RKO (cell line): ENCODE measurements at regions not wholly inside any gene's neighbourhood (a gene's known extent, or its start where the extent isn't known, plus 50 kb on each side); places are given as distances from the start of the nearest gene placed in this dataset.

Source experiments
- DNase-seq: peaks from one replicate; pipeline ENCODE4 v3.0.0-alpha.2; 2016; ENCODE audit warnings: low spot score

DNA sequence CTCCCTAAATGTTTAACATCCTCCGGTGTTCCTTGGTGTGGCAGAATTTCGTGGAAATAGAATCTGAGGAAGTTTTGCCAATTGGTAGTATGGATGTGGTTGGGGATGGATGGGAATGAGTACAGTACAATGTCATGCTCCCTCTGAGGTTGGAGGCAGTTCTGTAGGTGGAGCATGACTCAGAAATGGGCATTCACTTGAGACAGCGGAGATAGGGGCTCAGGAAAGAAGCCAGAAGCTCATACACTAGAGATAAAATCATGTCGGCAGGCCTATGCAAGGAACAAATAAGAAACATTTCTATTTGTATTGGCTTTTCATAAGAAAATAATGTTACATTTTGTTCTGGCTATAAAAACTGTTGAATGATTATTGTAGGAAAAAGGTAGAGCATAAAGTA lies 196.0 kb downstream of the URB2 start:
- DNase-seq: no peak

DNA sequence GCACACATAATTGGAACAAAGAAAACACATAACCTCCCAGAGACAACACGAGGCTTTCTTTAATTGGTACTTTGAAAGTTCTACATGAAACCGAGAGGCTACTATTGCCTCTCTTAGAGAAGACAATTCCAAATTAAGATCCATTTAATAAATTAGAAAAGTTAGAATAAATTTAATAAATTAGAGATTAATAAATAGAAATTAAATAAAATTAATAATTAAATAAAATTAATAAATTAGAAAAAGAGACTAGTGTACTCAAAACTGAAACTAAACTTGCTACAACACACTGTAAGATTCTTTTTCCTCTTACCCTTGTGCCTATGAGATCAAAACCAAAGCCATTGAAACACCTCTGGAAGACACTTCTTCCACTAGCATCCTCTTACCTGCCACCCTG lies 199.0 kb downstream of the URB2 start:
- no peak for DNase-seq

DNA sequence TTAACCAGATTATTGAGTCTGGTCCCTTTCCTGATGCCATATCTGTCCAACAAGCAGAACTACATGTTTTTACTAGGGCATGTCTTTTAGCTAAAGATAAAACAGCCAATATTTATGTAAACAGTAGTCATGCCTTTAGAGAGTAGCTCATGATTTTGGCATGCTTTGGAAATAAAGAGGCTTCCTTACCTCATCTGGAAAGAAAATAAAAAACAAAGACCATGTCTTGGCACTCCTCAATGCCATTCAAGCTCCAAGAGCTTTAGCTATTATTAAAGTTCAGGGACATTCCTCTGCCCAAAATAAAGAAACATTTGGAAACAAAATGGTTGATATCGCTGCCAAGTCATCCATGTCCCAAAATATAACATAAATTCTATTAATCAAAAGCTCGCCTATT lies 202.4 kb downstream of the URB2 start:
- DNase-seq: no peak

DNA sequence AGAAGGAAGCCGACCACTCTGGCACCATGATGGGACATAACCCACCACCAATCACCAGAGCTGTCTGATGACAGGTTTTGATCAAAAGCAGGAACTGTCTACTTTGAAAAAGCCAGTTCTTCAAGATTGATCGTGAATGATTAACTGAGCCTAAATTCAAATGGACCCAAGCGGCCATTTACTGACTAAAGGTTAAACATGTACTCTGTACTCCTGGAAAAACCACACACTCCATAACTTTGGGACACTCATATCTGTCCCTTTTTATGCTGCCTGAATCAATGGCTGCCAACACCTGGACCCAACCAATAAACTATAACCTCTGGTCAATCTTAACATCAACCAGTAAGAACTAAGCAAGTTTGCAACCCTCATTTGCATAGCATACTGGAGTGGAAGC lies 206.6 kb downstream of the URB2 start:
- DNase-seq: no peak

DNA sequence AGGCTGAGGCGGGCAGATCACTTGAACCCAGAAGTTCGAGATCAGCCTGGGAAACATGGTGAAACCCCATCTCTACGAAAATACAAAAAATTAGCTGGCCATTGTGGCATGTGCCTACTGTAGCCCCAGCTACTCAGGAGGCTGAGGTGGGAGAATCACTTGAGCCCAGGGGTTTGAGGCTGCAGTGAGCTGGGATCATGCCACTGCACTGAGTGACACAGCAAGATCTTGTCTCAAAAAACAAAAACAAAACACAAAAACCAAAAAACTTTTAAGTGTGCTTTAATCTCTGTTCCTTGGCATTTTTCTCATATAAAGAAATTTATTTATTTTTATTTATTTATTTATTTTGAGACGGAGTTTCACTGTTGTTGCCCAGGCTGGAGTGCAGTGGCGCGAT lies 208.2 kb downstream of the URB2 start:
- DNase-seq: no peak

DNA sequence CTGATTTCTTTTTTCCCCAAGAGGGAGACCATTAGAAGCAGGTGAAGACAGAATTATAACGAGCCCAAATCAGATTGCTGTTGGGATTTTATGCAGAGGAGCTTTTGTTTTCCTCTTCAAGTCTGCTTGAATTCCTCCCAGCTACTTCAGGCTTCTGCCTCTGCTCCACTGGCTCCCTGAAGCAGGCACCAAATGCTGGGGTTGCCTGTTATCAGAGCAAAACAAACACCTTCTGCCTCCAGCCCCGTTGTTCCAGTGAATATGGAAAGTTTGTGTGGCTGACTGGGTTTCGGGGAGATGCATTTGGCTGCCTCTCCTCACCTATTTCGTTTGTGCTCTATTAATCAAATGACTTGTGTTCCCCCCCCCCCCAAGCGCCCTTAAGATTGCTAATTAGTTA lies 209.2 kb downstream of the URB2 start:
- DNase-seq: no peak

DNA sequence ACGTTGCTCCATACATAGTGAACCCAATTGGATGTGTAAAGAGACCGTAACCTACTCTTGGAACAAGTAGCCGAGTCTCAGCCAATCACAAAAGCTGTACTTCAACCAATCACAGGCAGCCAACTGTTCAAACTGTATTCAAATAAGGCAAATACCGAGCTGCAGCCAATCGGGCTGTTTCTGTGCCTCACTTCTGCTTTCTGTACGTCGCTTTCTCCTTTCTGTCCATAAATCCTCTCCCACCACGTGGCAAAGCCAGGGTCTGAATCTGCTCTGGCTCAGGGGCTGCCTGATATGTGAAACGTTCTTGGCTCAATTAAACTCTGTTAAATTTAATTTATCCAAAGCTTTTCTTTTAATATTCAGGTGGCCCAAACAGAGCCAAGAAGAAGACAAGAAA lies 210.3 kb downstream of the URB2 start:
- DNase-seq: no peak

DNA sequence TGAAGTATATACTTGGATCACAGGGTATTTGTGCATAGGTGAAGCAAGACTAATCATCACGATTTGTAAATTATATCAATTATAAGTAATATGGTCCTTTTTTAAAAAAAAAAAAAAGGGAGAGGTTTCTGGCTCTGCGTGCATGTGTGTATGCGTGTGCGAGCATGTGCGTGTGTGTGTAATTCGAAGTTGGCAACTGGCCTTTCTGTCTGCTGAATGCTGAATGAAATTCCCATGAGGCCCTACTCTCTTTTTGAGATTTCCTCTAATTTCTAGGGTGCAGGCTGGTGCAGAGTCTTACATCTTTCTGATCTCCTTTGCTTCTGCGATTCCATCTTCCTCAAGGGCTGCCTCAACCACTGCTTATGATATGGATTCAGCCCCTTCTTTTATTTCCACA lies 212.2 kb downstream of the URB2 start:
- DNase-seq: no peak

DNA sequence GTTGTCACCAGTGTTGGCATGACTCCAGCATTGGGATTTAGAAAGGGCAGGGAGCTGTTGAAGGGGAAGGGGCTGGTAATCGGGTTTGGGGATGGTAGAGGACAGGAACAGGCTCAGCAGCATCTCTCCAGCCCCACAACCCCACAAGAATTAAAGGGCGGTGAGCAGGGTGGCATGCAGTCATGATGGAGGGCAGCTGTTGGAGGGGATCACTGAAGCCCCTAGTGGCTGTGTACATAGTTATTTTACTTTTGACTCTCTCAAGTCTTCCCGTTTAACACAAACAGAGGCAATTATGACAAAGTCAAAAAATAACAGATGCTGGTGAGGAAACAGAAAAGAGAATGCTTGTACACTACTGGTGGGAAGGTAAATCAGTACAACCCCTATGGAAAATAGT lies 213.8 kb downstream of the URB2 start:
- no peak for DNase-seq

DNA sequence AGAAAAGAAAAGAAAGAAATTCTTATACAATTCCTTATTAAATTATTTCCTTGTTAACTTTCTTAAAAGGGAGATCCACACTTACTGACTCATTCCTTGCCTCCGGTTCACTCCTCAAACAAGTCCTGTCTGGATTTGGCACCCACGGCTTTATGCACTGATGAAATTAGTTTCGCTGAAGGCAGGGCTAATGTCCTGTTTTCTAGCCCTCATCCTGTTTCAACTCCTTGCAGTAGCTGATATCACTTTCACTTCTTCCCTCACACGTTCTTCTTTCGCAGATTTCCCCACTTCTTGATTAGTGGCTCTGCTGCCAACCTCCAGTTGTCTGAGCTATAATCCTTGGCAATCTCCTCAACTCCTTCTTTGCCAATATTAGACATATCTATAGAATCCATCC lies 215.2 kb downstream of the URB2 start:
- DNase-seq: no peak

DNA sequence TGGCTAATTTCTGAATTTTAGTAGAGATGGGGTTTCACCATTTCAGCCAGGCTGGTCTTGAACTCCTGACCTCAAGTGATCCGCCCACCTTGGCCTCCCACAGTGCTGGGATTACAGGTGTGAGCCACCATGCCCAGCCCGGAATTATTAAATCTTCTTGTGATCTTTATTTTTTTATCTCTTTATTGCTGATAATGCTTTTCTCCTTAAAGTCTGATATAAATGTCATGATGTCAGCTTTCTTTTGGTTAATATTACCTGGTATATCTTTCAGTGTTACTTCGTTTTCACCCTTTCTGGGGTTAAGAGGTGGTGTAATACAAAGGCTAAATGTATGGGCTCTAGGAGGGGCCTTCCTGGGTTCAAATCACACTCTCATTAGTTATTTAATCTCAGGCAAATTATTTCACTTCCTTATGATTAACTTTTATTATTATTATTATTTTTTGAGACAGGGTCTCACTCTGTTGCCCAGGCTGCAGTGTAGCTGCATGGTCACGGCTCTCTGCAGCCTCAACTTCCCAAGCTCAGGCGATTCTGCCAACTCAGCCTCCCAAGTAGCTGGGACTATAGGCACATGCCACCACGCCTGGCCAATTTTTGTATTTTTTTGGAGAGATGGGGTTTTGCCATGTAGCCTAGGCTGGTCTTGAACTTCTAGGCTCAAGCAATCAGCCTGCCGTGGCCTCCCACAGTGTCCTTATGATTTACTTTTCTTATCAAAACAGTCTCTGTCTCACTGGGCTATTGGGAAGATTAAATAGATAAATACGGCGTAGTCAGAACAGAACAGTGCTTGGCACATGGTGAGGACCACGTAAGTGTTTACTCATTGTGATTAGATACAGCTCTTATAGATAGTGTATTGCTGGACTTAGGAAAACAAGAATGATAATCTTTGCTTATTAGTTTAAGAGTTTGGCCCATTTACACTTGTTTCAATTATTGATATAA lies 216.5 kb downstream of the URB2 start:
- no peak for DNase-seq

DNA sequence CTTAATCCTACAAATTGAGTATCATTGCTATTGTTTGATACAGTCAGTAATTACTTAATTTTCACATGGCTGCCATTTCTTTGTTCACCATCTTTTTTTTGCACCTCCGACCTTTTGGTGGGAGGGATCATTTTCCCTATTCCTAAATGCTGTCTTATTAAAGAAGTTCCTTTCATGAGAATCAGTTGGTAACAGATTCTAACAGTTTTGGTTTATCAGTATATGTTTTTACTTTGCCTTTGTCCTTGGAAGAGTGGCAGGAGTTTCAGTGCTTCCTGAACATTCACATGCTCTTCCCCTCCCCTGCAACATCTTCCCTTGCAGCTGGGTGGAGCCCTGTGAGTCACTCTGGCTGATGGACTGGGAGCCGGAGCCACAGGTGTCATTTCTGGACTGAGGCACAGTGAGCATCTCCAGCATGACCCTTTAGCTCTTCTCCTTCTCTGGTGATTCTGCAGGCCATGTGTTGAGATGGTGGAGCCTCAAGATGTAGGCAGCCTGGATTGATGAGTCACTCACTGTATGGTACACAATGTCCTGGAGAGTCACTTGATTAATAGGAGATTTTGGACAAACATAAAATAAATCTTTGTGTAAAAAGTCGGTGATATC lies 217.7 kb downstream of the URB2 start:
- peak; percentile 47 for DNase-seq

DNA sequence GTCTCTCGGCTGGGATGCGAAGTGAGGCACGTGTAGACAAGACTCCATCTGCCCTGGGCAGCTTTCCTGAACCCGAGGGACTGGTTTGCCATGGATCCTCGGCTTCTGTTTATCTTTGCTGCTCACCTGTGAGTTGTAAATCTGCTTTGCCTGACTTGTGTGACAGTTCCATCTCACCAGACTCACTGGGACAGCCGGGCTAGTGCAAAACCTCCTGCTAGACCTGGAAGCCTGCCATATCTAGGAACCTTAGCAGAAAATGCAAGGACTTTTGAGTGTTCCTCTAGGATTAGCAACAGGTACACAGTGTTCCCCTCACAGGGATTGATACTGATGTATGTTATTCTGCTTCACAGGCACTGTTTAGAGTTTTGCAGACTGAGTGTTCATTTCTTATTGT lies 218.6 kb downstream of the URB2 start:
- no peak for DNase-seq

DNA sequence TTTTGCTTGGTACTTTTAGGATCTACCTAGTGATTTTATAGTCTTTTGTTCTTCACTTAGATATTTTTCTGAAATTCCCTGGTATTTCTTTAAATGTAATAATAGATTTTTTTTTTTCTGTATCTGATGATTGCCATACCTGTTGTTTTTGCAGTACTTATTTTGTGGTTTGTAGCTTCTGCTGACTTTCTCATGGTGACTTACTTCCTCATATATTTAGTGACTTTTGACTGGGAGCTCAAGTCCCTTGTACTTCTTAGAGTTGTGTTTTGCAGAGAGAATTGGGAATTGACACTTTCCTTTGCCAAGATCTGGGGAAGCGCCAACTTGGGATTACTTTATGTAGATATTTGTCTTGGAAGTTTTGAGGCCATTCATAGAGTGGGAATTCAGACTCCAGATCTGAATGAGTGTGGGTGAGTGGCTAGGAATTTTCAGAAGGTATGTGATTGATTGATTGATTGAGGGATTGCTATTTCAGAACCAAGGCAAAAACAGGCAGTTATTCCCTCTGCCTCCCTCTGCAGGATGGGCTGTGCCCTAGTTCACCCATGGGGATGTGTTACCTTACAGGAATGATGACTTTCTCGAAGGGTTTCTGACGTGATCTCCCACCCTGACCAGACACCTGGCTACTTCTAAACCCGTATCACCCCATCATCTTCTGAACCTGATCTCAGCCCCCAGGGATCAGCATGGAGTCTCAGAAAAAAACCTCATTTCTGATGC lies 219.5 kb downstream of the URB2 start:
- DNase-seq: no peak

DNA sequence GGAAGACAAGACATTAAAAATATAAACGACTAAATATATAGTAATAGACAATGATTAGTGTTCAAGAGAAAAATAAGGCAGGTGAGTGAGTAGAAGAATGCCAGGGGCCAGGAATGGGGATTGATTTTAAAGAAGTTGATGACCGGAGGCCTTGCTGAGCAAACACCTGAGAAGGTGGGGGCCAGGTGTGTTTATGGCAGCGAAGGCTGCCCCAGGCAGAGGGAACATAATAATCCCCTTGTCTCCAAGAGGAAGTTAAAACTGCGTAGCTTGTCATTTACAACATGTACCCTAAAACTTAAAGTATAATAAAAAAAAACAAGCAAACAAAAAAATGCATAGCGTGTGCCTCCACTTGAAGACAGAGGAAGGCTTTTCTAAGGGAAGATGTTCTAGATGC lies 220.3 kb downstream of the URB2 start:
- no peak for DNase-seq

DNA sequence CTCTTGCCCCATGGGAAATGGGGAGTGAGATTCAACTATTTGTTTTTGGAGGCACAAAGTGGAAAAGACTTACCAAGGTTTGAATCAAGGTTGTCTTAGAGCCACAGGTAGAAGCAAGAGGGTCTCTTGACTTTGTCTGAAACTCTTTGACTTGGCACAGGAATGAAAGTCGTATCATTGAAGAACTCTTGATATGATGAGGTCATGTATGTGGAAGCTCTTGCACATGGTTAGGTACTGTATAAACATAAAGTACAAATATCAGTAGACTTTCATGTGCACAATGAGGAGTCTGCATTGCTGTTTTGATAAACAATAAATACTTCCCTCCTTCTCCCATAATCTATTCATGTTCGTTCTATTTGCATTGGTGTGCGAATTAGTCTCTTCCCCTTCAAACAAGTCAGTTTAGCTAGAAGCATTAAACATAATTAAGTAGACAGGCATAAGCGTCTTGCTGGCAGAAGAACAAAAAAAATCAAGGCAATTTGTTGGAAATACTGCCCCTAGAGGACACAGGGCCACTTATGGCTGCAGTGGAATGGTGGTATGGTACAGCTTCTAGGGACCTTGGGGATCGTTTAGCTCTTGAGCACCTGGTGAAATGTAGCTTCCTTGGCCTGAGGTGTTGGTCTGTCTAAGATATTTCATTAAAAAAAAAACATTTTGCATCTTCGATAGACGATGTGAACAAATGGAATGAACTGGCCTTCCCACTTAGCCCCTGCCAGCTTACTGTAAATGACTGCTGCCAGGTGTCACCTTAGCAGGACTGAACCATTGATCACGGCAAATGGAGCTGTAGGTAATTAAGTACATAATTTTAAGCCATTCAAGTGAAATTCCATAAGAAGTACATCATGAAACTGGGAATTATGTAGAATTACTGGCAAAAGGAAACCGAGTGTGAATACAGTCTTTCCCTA lies 218.0 kb upstream of the GALNT2 start:
- DNase-seq: peak; percentile 61

DNA sequence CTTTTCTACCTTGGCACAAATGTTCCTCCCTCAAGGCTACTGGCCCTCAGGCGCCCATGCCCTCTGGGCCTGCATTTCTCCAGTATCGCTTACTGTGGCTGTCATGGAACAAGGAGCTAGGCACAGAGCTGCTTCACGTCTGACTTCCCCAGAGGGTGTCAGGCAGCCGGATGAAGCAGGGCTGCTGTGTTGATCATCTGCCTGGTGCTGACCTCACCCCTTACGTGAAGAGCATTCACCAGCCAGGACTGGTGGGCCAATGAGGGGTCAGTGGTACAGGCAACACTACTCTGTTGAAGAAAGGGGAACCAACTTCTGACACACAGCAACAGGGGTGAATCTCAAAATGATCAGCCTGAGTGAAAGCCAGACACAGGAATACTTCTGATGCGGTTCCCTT lies 215.5 kb upstream of the GALNT2 start:
- no peak for DNase-seq

DNA sequence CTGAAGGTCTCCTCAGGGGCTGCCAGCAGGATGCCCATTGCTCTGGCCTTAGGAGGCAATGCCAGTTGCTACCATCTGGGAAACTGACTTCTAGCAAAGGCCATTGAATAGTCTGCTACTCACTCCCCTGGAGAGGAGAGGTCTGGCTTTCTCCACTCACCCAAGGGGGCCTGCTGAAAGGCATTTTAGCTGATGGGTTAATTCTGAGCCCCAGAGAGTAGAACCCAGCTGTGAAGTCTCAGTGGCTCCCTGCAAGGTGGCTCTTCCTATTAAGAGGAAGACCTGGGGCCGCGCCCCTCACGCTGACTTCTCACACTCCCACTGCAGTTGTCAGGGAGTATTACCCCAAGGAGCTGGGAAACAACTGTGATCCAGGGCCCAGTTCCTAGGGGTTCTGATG lies 213.3 kb upstream of the GALNT2 start:
- DNase-seq: no peak

DNA sequence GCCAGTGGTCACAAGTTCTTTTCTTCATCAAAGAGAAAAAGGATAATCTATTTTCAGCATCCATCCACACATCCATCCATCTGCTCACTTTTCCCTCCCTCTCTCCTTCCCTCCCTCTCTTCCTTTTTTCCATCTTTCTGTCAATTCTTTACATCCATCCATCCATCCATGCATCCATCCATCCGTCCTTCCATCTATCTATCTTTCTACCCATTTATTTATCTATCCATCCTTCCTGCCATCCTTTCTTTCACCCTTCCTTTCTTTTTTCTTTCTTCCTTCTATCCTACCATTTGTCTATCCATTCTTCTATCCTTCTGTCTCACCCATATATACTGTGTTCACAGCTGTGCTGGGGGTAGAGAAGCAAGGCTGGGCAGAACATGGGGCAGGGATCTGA lies 212.4 kb upstream of the GALNT2 start:
- DNase-seq: no peak

DNA sequence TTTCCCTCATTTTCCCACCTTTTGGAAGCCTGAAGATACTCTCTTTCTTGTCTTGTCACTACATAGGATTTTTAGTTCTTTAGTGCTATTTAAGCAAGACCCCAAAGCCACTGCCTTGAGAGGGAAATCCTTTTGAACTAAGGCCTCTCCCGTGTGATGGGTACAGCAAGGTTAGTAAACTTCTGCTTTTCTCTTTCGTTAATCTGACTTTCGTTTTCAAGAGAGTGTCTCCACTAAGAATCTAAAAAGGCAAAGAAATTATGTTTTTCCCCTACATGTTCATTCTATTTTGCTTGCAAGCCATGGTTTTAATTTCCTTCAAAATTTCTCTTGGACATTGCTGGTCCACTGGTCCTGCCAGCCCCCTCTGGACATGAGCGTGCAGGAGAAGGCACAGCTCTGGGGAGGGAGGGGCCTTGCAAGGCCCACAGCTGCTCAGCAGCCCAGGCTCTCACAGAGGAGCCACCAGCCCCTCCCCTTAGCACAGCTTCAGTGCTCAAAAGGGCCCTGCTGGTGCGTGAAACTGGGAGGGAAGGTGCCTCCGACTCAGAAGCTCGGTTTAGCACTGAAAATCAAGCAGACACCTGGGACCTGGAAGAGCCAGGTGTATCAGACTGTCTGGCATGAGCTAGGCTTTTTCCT lies 210.9 kb upstream of the GALNT2 start:
- no peak for DNase-seq

DNA sequence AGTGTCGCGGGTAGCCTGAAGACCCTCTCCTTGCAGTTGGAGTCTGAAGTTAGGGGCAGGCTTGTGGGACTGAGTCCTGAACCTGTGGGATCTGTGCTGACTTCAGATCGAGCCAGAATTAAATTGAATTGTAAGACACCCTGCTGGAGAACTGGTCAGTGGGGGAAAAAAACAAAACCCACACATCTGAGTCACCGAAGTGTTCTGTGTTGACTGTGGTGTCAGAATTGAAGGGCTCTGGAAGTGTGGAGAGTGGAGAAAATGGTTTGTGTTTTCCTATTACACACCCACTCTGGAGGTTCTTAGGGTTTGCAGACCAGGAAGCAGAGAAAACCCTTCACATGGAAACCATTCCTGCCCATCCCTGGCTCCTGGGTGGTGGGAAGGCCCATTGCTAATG lies 209.5 kb upstream of the GALNT2 start:
- DNase-seq: no peak

DNA sequence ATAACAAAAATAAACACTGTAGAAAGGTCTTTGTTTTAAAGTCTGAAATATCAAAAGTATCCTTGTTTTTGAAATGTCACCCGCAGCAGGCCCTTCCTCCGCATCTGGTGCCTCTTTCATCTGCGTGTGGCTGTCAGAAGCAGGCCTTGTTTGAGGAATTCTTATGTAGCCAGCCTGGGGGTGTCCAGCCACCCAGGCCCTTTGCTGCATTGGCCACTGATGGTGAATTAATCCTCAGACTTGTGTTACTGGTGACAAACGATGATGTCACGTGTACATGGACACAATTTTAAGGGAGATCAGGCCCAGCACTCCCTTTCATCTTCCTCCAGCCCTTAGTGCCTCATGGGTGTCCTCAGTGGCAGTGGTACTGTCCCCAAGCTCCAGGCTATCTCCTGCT lies 208.0 kb upstream of the GALNT2 start:
- no peak for DNase-seq
